ENCODE measurements at regions not wholly inside any gene's neighbourhood (a gene's known extent, or its start where the extent isn't known, plus 50 kb on each side); places are given as distances from the start of the nearest gene placed in this dataset.

GRCh38 chr6:97644353-97644752 lies 361.3 kb upstream of the MMS22L start:
- TF ChIP-seq POLR2A (IDR thresholded peaks at IDR 0.05; ENCODE audit: low read length) (no peak), GATA1 (IDR thresholded peaks at IDR 0.05; ENCODE audit: low read depth, low read length) (no peak)
